MM.1S (cell line): ENCODE measurements at regions not wholly inside any gene's neighbourhood (a gene's known extent, or its start where the extent isn't known, plus 50 kb on each side); places are given as distances from the start of the nearest gene placed in this dataset.

Experiments used
- DNase-seq: peaks from one replicate; pipeline ENCODE4 v3.0.0-alpha.2; 2015
- H2AFZ ChIP-seq: fragments of 300-600 bp; sonication (generic); 2 replicates; pipeline ENCODE4 v1.6.0; 2016; ENCODE audit warnings: antibody characterized with exemption, low read length
- H3F3A ChIP-seq: fragments of 300-600 bp; sonication (generic); 2 replicates; pipeline ENCODE4 v1.6.1; 2016; ENCODE audit warnings: mild to moderate bottlenecking, antibody characterized with exemption, low read length, moderate library complexity, mixed read lengths; ENCODE audit not compliant: insufficient read depth
- H3K27ac ChIP-seq: fragments of 300-600 bp; sonication (generic); 2 replicates; pipeline ENCODE4 v1.5.1; 2016; ENCODE audit warnings: mild to moderate bottlenecking, low read length
- H3K27me3 ChIP-seq: fragments of 300-600 bp; sonication (generic); replicated peaks from 2 replicates; pipeline ENCODE4 v1.6.0; 2016; ENCODE audit warnings: low read length; ENCODE audit not compliant: insufficient read depth
- H3K36me3 ChIP-seq: fragments of 300-600 bp; sonication (generic); replicated peaks from 2 replicates; pipeline ENCODE4 v1.6.1; 2016; ENCODE audit warnings: mild to moderate bottlenecking, low read length, mixed read lengths; ENCODE audit not compliant: insufficient read depth
- H3K4me1 ChIP-seq: fragments of 300-600 bp; sonication (generic); 2 replicates; pipeline ENCODE4 v1.6.1; 2016; ENCODE audit warnings: low read length, mixed read lengths
- H3K4me2 ChIP-seq: fragments of 300-600 bp; sonication (generic); 2 replicates; pipeline ENCODE4 v1.6.0; 2016; ENCODE audit warnings: low read depth, low read length
- H3K4me3 ChIP-seq: fragments of 300-600 bp; sonication (generic); 2 replicates; pipeline ENCODE4 v1.5.1; 2016; ENCODE audit warnings: low read length, mixed read lengths
- H3K79me2 ChIP-seq: fragments of 300-600 bp; sonication (generic); 2 replicates; pipeline ENCODE4 v1.6.1; 2016; ENCODE audit warnings: mixed run types, low read length, mixed read lengths
- H3K9ac ChIP-seq: fragments of 300-600 bp; sonication (generic); 2 replicates; pipeline ENCODE4 v1.6.1; 2016; ENCODE audit warnings: low read length, mixed read lengths
- H3K9me2 ChIP-seq: fragments of 300-600 bp; sonication (generic); replicated peaks from 2 replicates; pipeline ENCODE4 v1.6.1; 2016; ENCODE audit warnings: mild to moderate bottlenecking, low read length, mixed read lengths; ENCODE audit not compliant: insufficient read depth
- H3K9me3 ChIP-seq: fragments of 300-600 bp; sonication (generic); replicated peaks from 2 replicates; pipeline ENCODE4 v1.6.1; 2016; ENCODE audit warnings: mild to moderate bottlenecking, low read length, mixed read lengths; ENCODE audit not compliant: insufficient read depth
- H4K20me1 ChIP-seq: fragments of 300-600 bp; sonication (generic); 2 replicates; pipeline ENCODE4 v1.6.1; 2016; ENCODE audit warnings: mild to moderate bottlenecking, low read length, moderate library complexity, mixed read lengths; ENCODE audit not compliant: insufficient read depth
- EZH2 ChIP-seq: fragments of 300-600 bp; sonication (generic); optimal IDR thresholded peaks from 2 replicates; pipeline ENCODE3; 2017; ENCODE audit warnings: low read depth, mild to moderate bottlenecking, antibody characterized with exemption, low read length, mixed read lengths
- EZH2phosphoT487 ChIP-seq: fragments of 300-600 bp; sonication (generic); IDR thresholded peaks from 2 replicates; pipeline ENCODE4 v1.6.1; 2018; ENCODE audit warnings: antibody characterized with exemption, low read length
- TF ChIP-seq, protein P1 (sequence below): fragments of 300-600 bp; sonication (generic); IDR thresholded peaks from 2 replicates; pipeline ENCODE4 v1.5.1; 2016; ENCODE audit warnings: antibody characterized with exemption, low read length, mixed read lengths

DNA sequence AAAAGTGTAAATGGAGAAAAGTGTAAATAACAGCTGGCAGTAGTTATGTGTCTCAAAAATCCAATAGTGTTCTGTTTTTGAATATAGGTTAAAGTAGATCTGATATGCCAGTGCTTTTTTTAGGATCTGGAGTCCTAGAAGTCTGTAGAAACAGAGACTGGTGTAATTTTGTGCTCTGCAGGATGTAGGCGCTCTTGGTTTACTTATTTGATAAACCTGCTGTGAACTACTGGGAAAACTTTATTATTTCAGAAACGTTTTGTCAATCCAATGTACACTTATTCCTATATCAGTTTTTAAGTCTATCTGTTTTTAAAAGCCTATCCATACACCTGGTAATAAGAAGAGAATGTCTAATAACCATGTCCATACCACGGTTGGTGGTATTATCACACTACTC, 530.8 kb upstream of the ZNF804A start:
- H2AFZ ChIP-seq = no peak overlapping the region
- no peaks in the 10 kb centered on the region for H3F3A ChIP-seq
- H3K27ac ChIP-seq = no peak overlapping the region
- no peak overlapping the region for H3K4me2 ChIP-seq
- no peak overlapping the region for H3K4me3 ChIP-seq
- H4K20me1 ChIP-seq = no peaks in the 10 kb centered on the region
- H3K9ac ChIP-seq = no peak overlapping the region
- no peaks in the 10 kb centered on the region for H3K9me2 ChIP-seq
- no peak for TF ChIP-seq EZH2
- TF ChIP-seq, protein P1, sequence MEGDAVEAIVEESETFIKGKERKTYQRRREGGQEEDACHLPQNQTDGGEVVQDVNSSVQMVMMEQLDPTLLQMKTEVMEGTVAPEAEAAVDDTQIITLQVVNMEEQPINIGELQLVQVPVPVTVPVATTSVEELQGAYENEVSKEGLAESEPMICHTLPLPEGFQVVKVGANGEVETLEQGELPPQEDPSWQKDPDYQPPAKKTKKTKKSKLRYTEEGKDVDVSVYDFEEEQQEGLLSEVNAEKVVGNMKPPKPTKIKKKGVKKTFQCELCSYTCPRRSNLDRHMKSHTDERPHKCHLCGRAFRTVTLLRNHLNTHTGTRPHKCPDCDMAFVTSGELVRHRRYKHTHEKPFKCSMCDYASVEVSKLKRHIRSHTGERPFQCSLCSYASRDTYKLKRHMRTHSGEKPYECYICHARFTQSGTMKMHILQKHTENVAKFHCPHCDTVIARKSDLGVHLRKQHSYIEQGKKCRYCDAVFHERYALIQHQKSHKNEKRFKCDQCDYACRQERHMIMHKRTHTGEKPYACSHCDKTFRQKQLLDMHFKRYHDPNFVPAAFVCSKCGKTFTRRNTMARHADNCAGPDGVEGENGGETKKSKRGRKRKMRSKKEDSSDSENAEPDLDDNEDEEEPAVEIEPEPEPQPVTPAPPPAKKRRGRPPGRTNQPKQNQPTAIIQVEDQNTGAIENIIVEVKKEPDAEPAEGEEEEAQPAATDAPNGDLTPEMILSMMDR = peak; percentile 43
- H3K4me1 ChIP-seq = no peaks in the 10 kb centered on the region
- no peaks in the 10 kb centered on the region for H3K79me2 ChIP-seq
- H3K27me3 ChIP-seq = no peaks in the 10 kb centered on the region
- no peaks in the 10 kb centered on the region for H3K9me3 ChIP-seq
- no peaks in the 10 kb centered on the region for H3K36me3 ChIP-seq
- DNase-seq = peak; percentile 11

DNA sequence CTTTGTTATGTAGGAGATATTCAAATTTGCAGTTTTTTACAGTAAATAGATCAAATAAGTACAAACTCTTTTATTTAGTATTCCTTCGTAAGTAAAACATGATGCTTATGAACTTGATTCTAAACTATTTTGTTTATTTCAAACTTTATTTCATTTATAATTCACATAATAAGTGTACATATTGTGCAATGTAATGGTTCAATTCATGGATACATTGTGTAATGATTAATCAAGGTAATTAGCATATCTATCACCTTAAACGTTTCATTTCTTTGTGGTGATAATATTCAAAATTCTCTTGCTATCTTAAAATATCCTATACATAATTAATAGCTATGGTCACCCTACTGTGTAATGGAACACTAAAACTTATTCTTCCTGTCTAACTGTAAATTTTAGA, 525.9 kb upstream of the ZNF804A start:
- Histone ChIP-seq H3K79me2 (no peaks in the 10 kb centered on the region), H2AFZ (no peak overlapping the region), H3K9me3 (no peaks in the 10 kb centered on the region), H3K4me3 (no peak overlapping the region), H3K36me3 (no peaks in the 10 kb centered on the region), H3K27ac (no peak overlapping the region), H4K20me1 (no peaks in the 10 kb centered on the region), H3K4me1 (no peaks in the 10 kb centered on the region), H3K9ac (no peak overlapping the region), H3K9me2 (no peaks in the 10 kb centered on the region), H3K4me2 (no peak overlapping the region), H3K27me3 (no peaks in the 10 kb centered on the region), H3F3A (no peaks in the 10 kb centered on the region)
- TF ChIP-seq EZH2phosphoT487 (no peak), EZH2 (no peak)
- TF ChIP-seq, protein P1 = no peak
- no peak for DNase-seq

DNA sequence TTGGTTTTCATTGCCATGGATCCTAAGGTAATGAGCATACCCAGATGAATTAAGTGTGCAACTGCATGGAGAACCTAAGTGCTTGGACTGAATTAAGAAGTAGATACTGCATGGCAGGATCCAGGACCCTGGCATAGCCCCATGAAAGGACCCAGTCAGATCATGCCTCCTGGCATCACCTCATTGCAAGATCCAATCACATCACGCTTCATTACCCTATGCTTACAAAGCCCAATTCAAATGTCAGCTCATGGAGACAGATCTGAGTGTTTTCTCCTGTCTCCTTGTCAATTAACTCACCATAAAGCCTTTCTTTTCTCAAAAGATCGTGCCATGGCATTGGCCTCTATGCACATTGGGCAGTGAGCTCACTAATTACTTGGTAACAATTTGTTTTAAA, 519.8 kb upstream of the ZNF804A start:
- Histone ChIP-seq H3K4me1 (no peaks in the 10 kb centered on the region), H3K9ac (no peak overlapping the region), H3K27me3 (no peaks in the 10 kb centered on the region), H4K20me1 (no peaks in the 10 kb centered on the region), H3K36me3 (no peaks in the 10 kb centered on the region), H3K9me2 (no peaks in the 10 kb centered on the region), H3K79me2 (no peaks in the 10 kb centered on the region), H3K4me3 (no peak overlapping the region), H3K4me2 (no peak overlapping the region), H3K9me3 (no peaks in the 10 kb centered on the region), H2AFZ (no peak overlapping the region), H3F3A (no peaks in the 10 kb centered on the region), H3K27ac (no peak overlapping the region)
- TF ChIP-seq, protein P1 = no peak
- TF ChIP-seq EZH2phosphoT487 (no peak), EZH2 (no peak)
- DNase-seq = no peak
